ENCODE measurements at regions not wholly inside any gene's neighbourhood (a gene's known extent, or its start where the extent isn't known, plus 50 kb on each side); places are given as distances from the start of the nearest gene placed in this dataset.

DNA sequence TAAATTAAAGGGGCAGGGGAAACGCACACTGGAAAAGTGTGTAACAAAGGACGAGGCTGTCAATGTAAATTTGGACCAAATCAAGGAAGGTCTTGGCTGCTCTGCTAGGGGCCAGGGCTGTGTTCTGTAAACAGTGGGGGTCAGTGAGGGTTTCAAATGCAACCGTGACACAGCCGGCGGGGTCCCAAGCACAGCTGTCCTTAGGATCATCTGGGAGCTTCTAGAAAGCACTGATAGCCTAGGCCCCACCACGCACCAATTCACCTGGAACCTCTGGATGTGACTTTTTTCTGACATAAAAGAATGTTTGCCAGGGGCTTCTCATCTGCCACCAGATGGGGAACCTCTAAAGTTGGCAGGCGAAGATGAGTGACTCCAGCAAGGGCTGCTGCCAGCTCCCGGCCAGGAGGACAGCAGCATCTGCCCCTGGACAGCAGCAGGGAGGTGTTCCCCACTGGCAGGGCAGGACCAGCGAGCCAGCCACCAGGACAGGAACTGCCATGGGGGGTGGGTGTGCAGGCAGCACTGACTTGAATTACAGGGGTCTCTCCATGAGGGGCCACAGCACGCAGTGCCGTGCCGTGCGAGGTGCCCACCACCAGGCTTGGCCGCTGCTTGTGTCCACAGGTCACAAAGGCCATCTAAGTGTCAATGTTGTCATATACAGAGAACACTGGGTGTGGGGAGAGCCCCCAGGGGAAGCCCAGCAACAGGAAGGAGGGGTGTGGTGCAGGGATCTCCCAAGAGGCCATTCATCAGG lies 87.5 kb downstream of the SOX1 start:
- Histone ChIP-seq H3K27ac (no peak overlapping the region), H3K9me3 (peaks cover 0 to 15% (median 0%) of the 10 kb centered on the region in 11 donors), H3K27me3 (peaks cover 0 to 32% (median 16%) of the 10 kb centered on the region in 7 donors), H3K4me1 (peaks cover 0 to 4% (median 0%) of the 10 kb centered on the region in 9 donors), H3K4me3 (no peak overlapping the region), H3K36me3 (no peaks in the 10 kb centered on the region)
- DNase-seq (no peak), ATAC-seq (no peak)
- intact Hi-C loops (cut with DNase I): no loop called here
- WGBS, 2 donors: 81 to 87% methylated on average over 14 of the region's 14 CpGs
- no peak for TF ChIP-seq CTCF (IDR thresholded peaks at IDR 0.05)

- peaks cover 0 to 6% (median 0%) of the 10 kb centered on the region in 9 donors for H3K4me1 ChIP-seq
- intact Hi-C loops (cut with DNase I): no loop called here
These were observed 92.0 kb downstream of the SOX1 start for GRCh38 chr13:112158961-112159360.

GRCh38 chr13:112159575-112160547 lies 92.9 kb downstream of the SOX1 start:
- intact Hi-C loops (cut with DNase I): no loop called here
- no peaks in the 10 kb centered on the region for H3K36me3 ChIP-seq
- DNase-seq (no peak), ATAC-seq (no peak)
- WGBS, 2 donors: 61 to 63% methylated on average over 17 of the region's 17 CpGs
- H3K27me3 ChIP-seq: peaks cover 3 to 32% (median 22%) of the 10 kb centered on the region in 7 donors
- peaks cover 0 to 6% (median 0%) of the 10 kb centered on the region in 9 donors for H3K4me1 ChIP-seq
- H3K4me3 ChIP-seq: no peak overlapping the region
- H3K27ac ChIP-seq: no peak overlapping the region
- H3K9me3 ChIP-seq: peaks cover 0 to 15% (median 0%) of the 10 kb centered on the region in 11 donors
- no peak for TF ChIP-seq CTCF (IDR thresholded peaks at IDR 0.05)

More at GRCh38 chr13:112158961-112159360, 92.0 kb downstream of the SOX1 start:
- ATAC-seq (no peak), DNase-seq (no peak)
- peaks cover 3 to 30% (median 24%) of the 10 kb centered on the region in 7 donors for H3K27me3 ChIP-seq
- no peak overlapping the region for H3K27ac ChIP-seq
- peaks cover 0 to 15% (median 0%) of the 10 kb centered on the region in 11 donors for H3K9me3 ChIP-seq
- no peak for TF ChIP-seq CTCF (IDR thresholded peaks at IDR 0.05)
- 81 to 88% methylated on average over 5 of the region's 5 CpGs for WGBS, 2 donors
- no peaks in the 10 kb centered on the region for H3K36me3 ChIP-seq
- no peak overlapping the region for H3K4me3 ChIP-seq

DNA sequence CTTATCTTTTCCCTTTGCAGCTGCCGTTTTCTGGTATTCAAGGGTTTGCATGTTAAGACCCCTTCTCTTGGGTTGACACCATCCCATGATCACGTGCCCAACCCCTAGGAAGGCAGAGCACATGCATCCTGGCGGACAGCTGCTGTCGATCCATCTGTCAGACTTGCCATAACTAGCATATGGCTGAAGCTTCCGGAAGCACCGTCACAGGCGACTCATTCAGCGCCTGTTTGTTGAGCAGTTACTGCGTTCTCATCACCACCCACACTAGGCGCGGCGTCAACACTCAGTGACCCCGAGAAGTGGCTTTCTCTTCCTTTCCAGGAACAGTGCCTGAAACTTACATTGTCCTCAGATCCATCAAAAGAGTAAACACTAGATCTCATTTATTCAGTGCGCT lies 93.6 kb downstream of the SOX1 start:
- H3K4me3 ChIP-seq: no peak overlapping the region
- H3K36me3 ChIP-seq: no peaks in the 10 kb centered on the region
- H3K9me3 ChIP-seq: peaks cover 0 to 15% (median 0%) of the 10 kb centered on the region in 11 donors
- DNase-seq (no peak), ATAC-seq (no peak)
- no peak overlapping the region for H3K27ac ChIP-seq
- H3K27me3 ChIP-seq: peaks cover 3 to 33% (median 16%) of the 10 kb centered on the region in 7 donors
- 80 to 82% methylated on average over 14 of the region's 14 CpGs for WGBS, 2 donors
- intact Hi-C loops (cut with DNase I): no loop called here
- H3K4me1 ChIP-seq: peaks cover 0 to 6% (median 0%) of the 10 kb centered on the region in 9 donors
- no peak for TF ChIP-seq CTCF (IDR thresholded peaks at IDR 0.05)
